A549 (cell line): ENCODE measurements at regions not wholly inside any gene's neighbourhood (a gene's known extent, or its start where the extent isn't known, plus 50 kb on each side); places are given as distances from the start of the nearest gene placed in this dataset.

Experiments used
- CBX2 ChIP-seq: fragments of 200-600 bp; sonication (generic); IDR thresholded peaks from 2 replicates; pipeline ENCODE4 v1.6.1; 2016; ENCODE audit warnings: low read depth, mild to moderate bottlenecking, borderline replicate concordance
- CHD4 ChIP-seq: fragments of 200-600 bp; sonication (generic); IDR thresholded peaks from 2 replicates; pipeline ENCODE4 v1.6.1; 2016; ENCODE audit warnings: antibody characterized with exemption, mild to moderate bottlenecking, borderline replicate concordance
- CTCF ChIP-seq: fragments of >200 bp; sonication (Bioruptor Twin); formaldehyde crosslinking; IDR thresholded peaks from 3 replicates; pipeline ENCODE4 v1.5.1; 2016
- EP300 ChIP-seq, 2 experiments: fragments of >200 bp; sonication (Bioruptor Twin); formaldehyde crosslinking; IDR thresholded peaks; 2 replicates in 1 of 2; 3 replicates in 1 of 2; pipeline ENCODE4 v1.6.1; 2016 to 2017
- MAX ChIP-seq: IDR thresholded peaks from 2 replicates; pipeline ENCODE4 v1.6.1; 2012
- MYC ChIP-seq: IDR thresholded peaks from 2 replicates; pipeline ENCODE4 v1.6.1; 2012; ENCODE audit warnings: mild to moderate bottlenecking, inconsistent platforms, low read length, improper control_type of control experiment, borderline replicate concordance

- no peak for TF ChIP-seq CTCF
- no peak for TF ChIP-seq EP300 (IDR thresholded peaks at IDR 0.05)
- TF ChIP-seq MYC = no peak
- TF ChIP-seq MAX = no peak
- TF ChIP-seq CBX2 = no peak
- no peak for TF ChIP-seq CHD4
Measured at GRCh38 chr1:177656598-177656997, 313.3 kb downstream of the SEC16B start.
